HFFc6 (cell line): ENCODE measurements at regions not wholly inside any gene's neighbourhood (a gene's known extent, or its start where the extent isn't known, plus 50 kb on each side); places are given as distances from the start of the nearest gene placed in this dataset.

Experiments
- DNase-seq: peaks from one replicate; pipeline ENCODE4 v3.0.0-alpha.2; 2018
- H3K27ac Mint-ChIP-seq: 2 replicates; pipeline ENCODE4 v1.8.0; 2020; ENCODE audit warnings: mild to moderate bottlenecking, mixed read lengths
- H3K27me3 Mint-ChIP-seq: 2 replicates; pipeline ENCODE4 v1.8.0; 2021; ENCODE audit warnings: mild to moderate bottlenecking, moderate library complexity, mixed read lengths; ENCODE audit not compliant: insufficient read depth
- H3K36me3 Mint-ChIP-seq: 2 replicates; pipeline ENCODE4 v1.8.0; 2021; ENCODE audit warnings: low read depth, mixed read lengths
- H3K4me1 Mint-ChIP-seq: 2 replicates; pipeline ENCODE4 v1.8.0; 2020; ENCODE audit warnings: low read depth, mixed read lengths
- H3K4me3 Mint-ChIP-seq: 2 replicates; pipeline ENCODE4 v1.8.0; 2020; ENCODE audit warnings: mild to moderate bottlenecking, moderate library complexity, mixed read lengths
- H3K9me3 Mint-ChIP-seq: 2 replicates; pipeline ENCODE4 v1.8.0; 2020; ENCODE audit warnings: mild to moderate bottlenecking, mixed read lengths
- CTCF ChIP-seq: fragments of 200-600 bp; sonication (generic); IDR thresholded peaks from 2 replicates; pipeline ENCODE4 v1.5.0; 2021; ENCODE audit warnings: antibody characterized with exemption, mild to moderate bottlenecking

GRCh38 chr22:23401111-23401909, 178.8 kb downstream of the IGLL1 start:
- Mint-ChIP-seq H3K27ac (peak overlapping the region; percentile 64), H3K4me3 (peak overlapping the region; percentile 32; the same call in 1 of the 2 replicates), H3K4me1 (peaks cover 11% of the 10 kb centered on the region), H3K36me3 (no peaks in the 10 kb centered on the region), H3K27me3 (no peaks in the 10 kb centered on the region), H3K9me3 (no peaks in the 10 kb centered on the region)
- TF ChIP-seq CTCF = no peak
- peak; percentile 94 for DNase-seq

GRCh38 chr22:23400286-23400981, 179.7 kb downstream of the IGLL1 start:
- Mint-ChIP-seq H3K4me1 (peaks cover 11% of the 10 kb centered on the region), H3K27me3 (no peaks in the 10 kb centered on the region)

GRCh38 chr22:23399367-23400285, 180.5 kb downstream of the IGLL1 start:
- TF ChIP-seq CTCF = no peak
- H3K27me3 Mint-ChIP-seq = no peaks in the 10 kb centered on the region
- no peak overlapping the region for H3K4me3 Mint-ChIP-seq
- no peaks in the 10 kb centered on the region for H3K36me3 Mint-ChIP-seq
- peaks cover 11% of the 10 kb centered on the region for H3K4me1 Mint-ChIP-seq
- H3K27ac Mint-ChIP-seq = no peak overlapping the region
- H3K9me3 Mint-ChIP-seq = no peaks in the 10 kb centered on the region
- DNase-seq = peak; percentile 10

More at GRCh38 chr22:23400286-23400981, 179.7 kb downstream of the IGLL1 start:
- Mint-ChIP-seq H3K36me3 (no peaks in the 10 kb centered on the region), H3K4me3 (no peak overlapping the region), H3K27ac (peak overlapping the region; percentile 64), H3K9me3 (no peaks in the 10 kb centered on the region)
- no peak for DNase-seq
- TF ChIP-seq CTCF = no peak

GRCh38 chr22:23398701-23399366, 181.3 kb downstream of the IGLL1 start:
- peaks cover 11% of the 10 kb centered on the region for H3K4me1 Mint-ChIP-seq
- H3K4me3 Mint-ChIP-seq = no peak overlapping the region
- no peaks in the 10 kb centered on the region for H3K27me3 Mint-ChIP-seq
- TF ChIP-seq CTCF = no peak
- no peak overlapping the region for H3K27ac Mint-ChIP-seq
- no peak for DNase-seq
- no peaks in the 10 kb centered on the region for H3K9me3 Mint-ChIP-seq
- H3K36me3 Mint-ChIP-seq = no peaks in the 10 kb centered on the region
